ENCODE measurements at regions not wholly inside any gene's neighbourhood (a gene's known extent, or its start where the extent isn't known, plus 50 kb on each side); places are given as distances from the start of the nearest gene placed in this dataset.

- Mint-ChIP-seq H3K4me3 (no peak overlapping the region), H3K9me3 (peaks cover 0 to 8% (median 2%) of the 10 kb centered on the region in 9 donors), H3K4me1 (no peaks in the 10 kb centered on the region), H3K36me3 (no peaks in the 10 kb centered on the region), H3K27ac (no peak overlapping the region), H3K27me3 (peaks cover 2 to 27% (median 5%) of the 10 kb centered on the region in 5 donors)
- POLR2A ChIA-PET, result no interaction called here
- ATAC-seq (no peak), DNase-seq (no peak)
These were observed 344.1 kb upstream of the CHAC2 start for GRCh38 chr2:53423465-53423864.

- no peak for DNase-seq
- H3K9me3 Mint-ChIP-seq, result peaks cover 0 to 10% (median 2%) of the 10 kb centered on the region in 9 donors
- no peak overlapping the region for H3K4me3 Mint-ChIP-seq
- no peak for ATAC-seq
- H3K4me1 Mint-ChIP-seq, result no peaks in the 10 kb centered on the region
- H3K27ac Mint-ChIP-seq, result no peak overlapping the region
- H3K27me3 Mint-ChIP-seq, result peaks cover 2 to 27% (median 5%) of the 10 kb centered on the region in 5 donors
- POLR2A ChIA-PET, result no interaction called here
- no peaks in the 10 kb centered on the region for H3K36me3 Mint-ChIP-seq
These were observed 344.6 kb upstream of the CHAC2 start for GRCh38 chr2:53422979-53423378.

- Mint-ChIP-seq H3K4me1 (no peaks in the 10 kb centered on the region), H3K27me3 (peaks cover 0 to under 1% (median 0%) of the 10 kb centered on the region in 5 donors), H3K36me3 (no peaks in the 10 kb centered on the region), H3K4me3 (no peak overlapping the region), H3K27ac (no peak overlapping the region), H3K9me3 (peaks cover 0 to 29% (median 10%) of the 10 kb centered on the region in 9 donors)
- DNase-seq, result no peak
- no peak for ATAC-seq
- POLR2A ChIA-PET, result no interaction called here
These were observed 350.2 kb upstream of the CHAC2 start for GRCh38 chr2:53417385-53417784.

GRCh38 chr2:53407363-53408080 lies 360.1 kb upstream of the CHAC2 start:
- H3K36me3 Mint-ChIP-seq, result no peaks in the 10 kb centered on the region
- ATAC-seq (no peak), DNase-seq (no peak)
- H3K4me1 Mint-ChIP-seq, result no peaks in the 10 kb centered on the region
- H3K27me3 Mint-ChIP-seq, result peaks cover 0 to 4% (median 0%) of the 10 kb centered on the region in 5 donors
- no peak overlapping the region for H3K4me3 Mint-ChIP-seq
- peaks cover 0 to 20% (median 5%) of the 10 kb centered on the region in 9 donors for H3K9me3 Mint-ChIP-seq
- no peak overlapping the region for H3K27ac Mint-ChIP-seq
- POLR2A ChIA-PET, result no interaction called here

GRCh38 chr2:53403792-53404413 lies 363.7 kb upstream of the CHAC2 start:
- Mint-ChIP-seq H3K36me3 (peaks cover 0 to 8% (median 0%) of the 10 kb centered on the region in 3 donors), H3K4me3 (no peak overlapping the region), H3K4me1 (no peaks in the 10 kb centered on the region), H3K27me3 (peaks cover 0 to 4% (median 1%) of the 10 kb centered on the region in 5 donors), H3K9me3 (peaks cover 0 to 19% (median 4%) of the 10 kb centered on the region in 9 donors), H3K27ac (no peak overlapping the region)
- ATAC-seq, result no peak
- no peak for DNase-seq
- POLR2A ChIA-PET, result no interaction called here

GRCh38 chr2:53397085-53397484 lies 370.5 kb upstream of the CHAC2 start:
- H3K4me1 Mint-ChIP-seq, result no peaks in the 10 kb centered on the region
- H3K27me3 Mint-ChIP-seq, result no peaks in the 10 kb centered on the region
- H3K36me3 Mint-ChIP-seq, result peaks cover 0 to 4% (median 0%) of the 10 kb centered on the region in 3 donors
- POLR2A ChIA-PET, result no interaction called here
- H3K27ac Mint-ChIP-seq, result no peak overlapping the region
- DNase-seq, result no peak
- H3K9me3 Mint-ChIP-seq, result peaks cover 0 to 18% (median 9%) of the 10 kb centered on the region in 9 donors
- no peak overlapping the region for H3K4me3 Mint-ChIP-seq
- ATAC-seq, result no peak

- Mint-ChIP-seq H3K4me3 (no peak overlapping the region), H3K36me3 (peaks cover 0 to under 1% (median 0%) of the 10 kb centered on the region in 3 donors), H3K27me3 (peaks cover 0 to 1% (median 0%) of the 10 kb centered on the region in 5 donors), H3K27ac (no peak overlapping the region), H3K4me1 (no peaks in the 10 kb centered on the region), H3K9me3 (peaks cover 0 to 5% (median 0%) of the 10 kb centered on the region in 9 donors)
- no peak for DNase-seq
- POLR2A ChIA-PET, result no interaction called here
- ATAC-seq, result no peak
These were observed 386.3 kb upstream of the CHAC2 start for GRCh38 chr2:53381271-53381670.

- H3K4me3 Mint-ChIP-seq, result no peak overlapping the region
- peaks cover 0 to 9% (median 0%) of the 10 kb centered on the region in 9 donors for H3K9me3 Mint-ChIP-seq
- peaks cover 0 to 1% (median 0%) of the 10 kb centered on the region in 5 donors for H3K27me3 Mint-ChIP-seq
- ATAC-seq, result no peak
- POLR2A ChIA-PET, result no interaction called here
- no peaks in the 10 kb centered on the region for H3K4me1 Mint-ChIP-seq
- H3K36me3 Mint-ChIP-seq, result no peaks in the 10 kb centered on the region
- H3K27ac Mint-ChIP-seq, result no peak overlapping the region
- DNase-seq, result no peak
These were observed 388.1 kb upstream of the CHAC2 start for GRCh38 chr2:53379547-53379946.

- ATAC-seq (no peak), DNase-seq (no peak)
- Mint-ChIP-seq H3K27ac (no peak overlapping the region), H3K4me1 (no peaks in the 10 kb centered on the region), H3K27me3 (peaks cover 0 to 1% (median 0%) of the 10 kb centered on the region in 5 donors), H3K9me3 (peaks cover 0 to 9% (median 0%) of the 10 kb centered on the region in 9 donors), H3K36me3 (no peaks in the 10 kb centered on the region), H3K4me3 (no peak overlapping the region)
- POLR2A ChIA-PET, result no interaction called here
These were observed 388.8 kb upstream of the CHAC2 start for GRCh38 chr2:53378791-53379190.

GRCh38 chr2:53373126-53373525 lies 394.5 kb upstream of the CHAC2 start:
- Mint-ChIP-seq H3K27ac (no peak overlapping the region), H3K36me3 (no peaks in the 10 kb centered on the region), H3K9me3 (peaks cover 0 to 9% (median 0%) of the 10 kb centered on the region in 9 donors), H3K27me3 (no peaks in the 10 kb centered on the region), H3K4me3 (no peak overlapping the region), H3K4me1 (no peaks in the 10 kb centered on the region)
- POLR2A ChIA-PET, result no interaction called here
- DNase-seq (no peak), ATAC-seq (no peak)

- POLR2A ChIA-PET, result no interaction called here
- no peak for ATAC-seq
- Mint-ChIP-seq H3K9me3 (peaks cover 0 to 6% (median 1%) of the 10 kb centered on the region in 9 donors), H3K27me3 (peaks cover 0 to 4% (median 0%) of the 10 kb centered on the region in 5 donors), H3K4me3 (no peak overlapping the region), H3K36me3 (no peaks in the 10 kb centered on the region), H3K27ac (no peak overlapping the region), H3K4me1 (no peaks in the 10 kb centered on the region)
- no peak for DNase-seq
These were observed 401.1 kb upstream of the CHAC2 start for GRCh38 chr2:53366543-53366942.

- Mint-ChIP-seq H3K4me3 (no peak overlapping the region), H3K36me3 (no peaks in the 10 kb centered on the region), H3K27me3 (peaks cover 0 to 4% (median 0%) of the 10 kb centered on the region in 5 donors), H3K4me1 (no peaks in the 10 kb centered on the region), H3K9me3 (peaks cover 0 to 15% (median 7%) of the 10 kb centered on the region in 9 donors), H3K27ac (no peak overlapping the region)
- POLR2A ChIA-PET, result no interaction called here
- DNase-seq (no peak), ATAC-seq (no peak)
These were observed 404.7 kb upstream of the CHAC2 start for GRCh38 chr2:53362934-53363333.

GRCh38 chr2:53356291-53356905 lies 411.2 kb upstream of the CHAC2 start:
- no peak overlapping the region for H3K27ac Mint-ChIP-seq
- ATAC-seq, result no peak
- H3K4me1 Mint-ChIP-seq, result no peaks in the 10 kb centered on the region
- DNase-seq, result no peak
- POLR2A ChIA-PET, result no interaction called here
- H3K36me3 Mint-ChIP-seq, result no peaks in the 10 kb centered on the region
- H3K27me3 Mint-ChIP-seq, result no peaks in the 10 kb centered on the region
- no peak overlapping the region for H3K4me3 Mint-ChIP-seq
- H3K9me3 Mint-ChIP-seq, result peaks cover 0 to 23% (median 10%) of the 10 kb centered on the region in 9 donors

Data from naive thymus-derived CD8-positive, alpha-beta T cell (primary cell).